ENCODE measurements at regions not wholly inside any gene's neighbourhood (a gene's known extent, or its start where the extent isn't known, plus 50 kb on each side); places are given as distances from the start of the nearest gene placed in this dataset.

GRCh38 chr17:33751702-33752065 lies 458.6 kb upstream of the ASIC2 start:
- H3K4me1 Mint-ChIP-seq, result no peaks in the 10 kb centered on the region
- no peak for ATAC-seq (replicated peaks)
- peaks cover 45% of the 10 kb centered on the region for H3K27me3 Mint-ChIP-seq
- H3K4me3 Mint-ChIP-seq, result no peak overlapping the region
- no peaks in the 10 kb centered on the region for H3K9me3 Mint-ChIP-seq
- no peaks in the 10 kb centered on the region for H3K36me3 Mint-ChIP-seq (ENCODE audit: low read depth)
- H3K27ac Mint-ChIP-seq, result no peak overlapping the region

- Mint-ChIP-seq H3K27me3 (peaks cover 40% of the 10 kb centered on the region), H3K9me3 (no peaks in the 10 kb centered on the region), H3K36me3 (ENCODE audit: low read depth) (no peaks in the 10 kb centered on the region), H3K27ac (no peak overlapping the region), H3K4me3 (no peak overlapping the region), H3K4me1 (no peaks in the 10 kb centered on the region)
- no peak for ATAC-seq (replicated peaks)
Observed at GRCh38 chr17:33753452-33753851, 460.4 kb upstream of the ASIC2 start.

DNA sequence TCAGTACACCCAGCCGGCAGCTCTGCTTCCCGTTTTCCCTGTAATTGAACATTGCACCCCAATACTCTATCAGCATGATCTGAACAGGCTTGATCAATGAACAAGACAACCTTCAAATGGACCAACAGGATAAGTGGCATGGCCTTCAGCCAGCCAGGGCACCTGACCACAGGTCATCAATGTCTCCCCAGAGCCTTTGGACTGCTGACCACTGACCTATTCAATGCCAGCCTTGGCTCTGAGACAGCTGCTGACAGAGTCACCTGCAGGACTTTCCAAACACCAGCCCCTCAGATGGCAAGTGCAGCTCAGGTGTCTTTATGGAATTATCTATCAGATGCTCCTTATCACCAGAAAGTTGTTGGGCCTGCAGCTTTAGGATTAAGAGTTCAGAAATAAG lies 462.9 kb upstream of the ASIC2 start:
- H3K27ac Mint-ChIP-seq, result no peak overlapping the region
- H3K9me3 Mint-ChIP-seq, result no peaks in the 10 kb centered on the region
- no peaks in the 10 kb centered on the region for H3K4me1 Mint-ChIP-seq
- ATAC-seq (replicated peaks), result no peak
- H3K27me3 Mint-ChIP-seq, result peaks cover 38% of the 10 kb centered on the region
- no peaks in the 10 kb centered on the region for H3K36me3 Mint-ChIP-seq (ENCODE audit: low read depth)
- H3K4me3 Mint-ChIP-seq, result no peak overlapping the region

GRCh38 chr17:33765871-33766270 lies 472.8 kb upstream of the ASIC2 start:
- no peaks in the 10 kb centered on the region for H3K4me1 Mint-ChIP-seq
- no peaks in the 10 kb centered on the region for H3K9me3 Mint-ChIP-seq
- no peaks in the 10 kb centered on the region for H3K36me3 Mint-ChIP-seq (ENCODE audit: low read depth)
- no peak for ATAC-seq (replicated peaks)
- no peak overlapping the region for H3K27ac Mint-ChIP-seq
- peaks cover 20% of the 10 kb centered on the region for H3K27me3 Mint-ChIP-seq
- H3K4me3 Mint-ChIP-seq, result no peak overlapping the region

DNA sequence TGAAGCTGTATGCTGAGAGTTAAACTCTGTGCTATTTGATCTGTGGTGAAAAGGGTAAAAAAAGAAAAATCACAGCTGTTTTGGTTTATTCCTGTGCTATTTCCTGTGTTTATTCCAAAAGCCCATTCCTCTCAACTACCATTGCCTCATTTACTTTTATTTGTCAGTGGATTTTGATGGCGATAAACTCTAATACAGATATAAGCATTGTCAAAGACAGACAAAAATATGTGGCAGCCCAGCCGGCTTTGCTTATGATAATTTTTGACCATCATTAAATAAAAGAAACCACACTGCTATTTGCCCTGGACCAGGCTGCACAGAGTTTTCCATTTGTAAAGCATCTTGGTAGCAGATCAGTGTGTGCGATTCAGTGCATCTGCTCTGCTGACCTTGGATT lies 473.6 kb upstream of the ASIC2 start:
- H3K27me3 Mint-ChIP-seq, result peaks cover 21% of the 10 kb centered on the region
- H3K4me3 Mint-ChIP-seq, result no peak overlapping the region
- H3K36me3 Mint-ChIP-seq (ENCODE audit: low read depth), result no peaks in the 10 kb centered on the region
- no peak overlapping the region for H3K27ac Mint-ChIP-seq
- ATAC-seq (replicated peaks), result no peak
- H3K9me3 Mint-ChIP-seq, result no peaks in the 10 kb centered on the region
- H3K4me1 Mint-ChIP-seq, result no peaks in the 10 kb centered on the region

DNA sequence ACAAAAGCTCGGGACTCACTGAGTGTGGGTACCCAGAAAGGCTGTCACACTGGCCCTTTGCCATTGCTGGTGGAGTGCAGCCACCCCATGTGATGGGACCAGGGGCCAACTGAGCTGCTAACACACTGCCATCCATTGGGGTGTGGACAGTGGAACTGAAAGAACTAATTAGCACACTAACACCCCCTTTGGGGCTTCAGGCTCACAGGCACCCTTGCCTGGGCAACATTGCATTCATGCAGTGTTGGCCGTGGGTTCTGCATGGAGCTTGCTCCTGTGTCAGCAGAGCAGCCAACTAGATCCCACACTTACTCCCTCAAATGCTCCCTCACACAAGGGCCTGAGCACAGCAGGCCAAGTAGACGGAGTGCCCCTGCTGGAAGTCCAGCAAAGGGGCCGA lies 476.0 kb upstream of the ASIC2 start:
- Mint-ChIP-seq H3K27ac (no peak overlapping the region), H3K27me3 (peaks cover 24% of the 10 kb centered on the region), H3K9me3 (no peaks in the 10 kb centered on the region), H3K4me1 (no peaks in the 10 kb centered on the region), H3K4me3 (no peak overlapping the region), H3K36me3 (ENCODE audit: low read depth) (no peaks in the 10 kb centered on the region)
- ATAC-seq (replicated peaks), result no peak

GRCh38 chr17:33776304-33776703 lies 478.8 kb upstream of the CCL2 start:
- ATAC-seq (replicated peaks), result no peak
- no peaks in the 10 kb centered on the region for H3K9me3 Mint-ChIP-seq
- no peaks in the 10 kb centered on the region for H3K36me3 Mint-ChIP-seq (ENCODE audit: low read depth)
- no peaks in the 10 kb centered on the region for H3K4me1 Mint-ChIP-seq
- no peak overlapping the region for H3K27ac Mint-ChIP-seq
- H3K27me3 Mint-ChIP-seq, result peaks cover 36% of the 10 kb centered on the region
- H3K4me3 Mint-ChIP-seq, result no peak overlapping the region

GRCh38 chr17:33776903-33777302 lies 478.2 kb upstream of the CCL2 start:
- H3K4me1 Mint-ChIP-seq, result no peaks in the 10 kb centered on the region
- ATAC-seq (replicated peaks), result no peak
- H3K4me3 Mint-ChIP-seq, result no peak overlapping the region
- no peaks in the 10 kb centered on the region for H3K9me3 Mint-ChIP-seq
- no peaks in the 10 kb centered on the region for H3K36me3 Mint-ChIP-seq (ENCODE audit: low read depth)
- peaks cover 38% of the 10 kb centered on the region for H3K27me3 Mint-ChIP-seq
- no peak overlapping the region for H3K27ac Mint-ChIP-seq

DNA sequence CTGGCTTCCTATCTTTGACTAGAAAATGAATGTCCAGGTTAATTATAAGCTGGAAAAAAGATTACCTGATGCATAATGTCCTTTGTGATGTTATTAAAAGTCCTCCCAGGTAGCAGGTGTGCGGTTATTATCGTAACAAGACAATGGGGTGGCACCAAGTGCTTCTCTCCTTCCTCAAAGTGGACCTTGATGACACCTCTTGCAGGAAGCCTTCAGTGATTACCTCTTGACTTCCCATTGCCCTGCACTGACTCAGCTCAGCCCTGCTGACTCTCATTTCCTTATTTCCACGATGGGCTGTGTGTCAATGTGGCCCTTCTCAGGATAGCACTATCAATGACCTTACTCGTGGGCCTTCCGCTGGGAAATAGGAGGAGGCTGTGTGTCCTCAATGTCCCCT lies 477.4 kb upstream of the CCL2 start:
- Mint-ChIP-seq H3K27ac (no peak overlapping the region), H3K4me3 (no peak overlapping the region), H3K36me3 (ENCODE audit: low read depth) (no peaks in the 10 kb centered on the region), H3K4me1 (no peaks in the 10 kb centered on the region), H3K27me3 (peaks cover 36% of the 10 kb centered on the region), H3K9me3 (no peaks in the 10 kb centered on the region)
- ATAC-seq (replicated peaks), result no peak

DNA sequence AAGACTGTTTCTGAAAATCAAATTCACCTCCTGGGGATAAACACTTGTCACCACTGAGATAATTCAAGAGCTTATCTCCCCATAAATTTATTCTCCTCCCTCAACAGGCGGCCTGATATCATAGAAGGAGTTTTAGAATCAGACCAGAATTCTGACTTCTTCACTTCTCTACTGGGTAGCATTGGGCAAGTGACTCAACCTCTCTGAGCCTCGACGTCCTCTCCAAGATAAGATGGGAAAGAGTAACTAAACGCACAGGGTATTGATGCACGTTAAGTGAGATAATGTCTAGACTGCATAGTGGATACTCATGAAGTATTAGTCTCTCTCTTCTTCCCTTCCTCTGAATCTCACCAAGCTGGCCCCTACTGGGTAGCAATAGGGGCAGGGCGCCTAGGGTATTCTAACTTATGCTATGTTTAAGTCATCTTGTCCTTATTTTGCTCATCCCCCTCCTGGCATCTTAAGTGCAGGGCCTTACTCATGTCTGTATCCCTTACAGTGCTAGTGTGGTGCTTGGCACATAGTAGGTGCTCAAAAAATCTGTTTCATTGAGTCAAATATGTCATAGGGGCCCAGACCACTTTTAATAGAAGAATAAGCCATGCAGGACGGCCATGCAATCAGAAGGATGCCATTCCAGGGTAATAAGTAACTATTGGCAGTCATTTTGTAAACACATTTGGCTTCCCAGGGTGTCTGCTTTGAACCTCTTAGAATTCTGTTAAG lies 476.4 kb upstream of the CCL2 start:
- Mint-ChIP-seq H3K4me1 (no peaks in the 10 kb centered on the region), H3K27me3 (peaks cover 42% of the 10 kb centered on the region), H3K27ac (no peak overlapping the region), H3K36me3 (ENCODE audit: low read depth) (no peaks in the 10 kb centered on the region), H3K9me3 (no peaks in the 10 kb centered on the region), H3K4me3 (no peak overlapping the region)
- no peak for ATAC-seq (replicated peaks)

- H3K4me3 Mint-ChIP-seq, result no peak overlapping the region
- no peak for ATAC-seq (replicated peaks)
- H3K4me1 Mint-ChIP-seq, result no peaks in the 10 kb centered on the region
- H3K27ac Mint-ChIP-seq, result no peak overlapping the region
- H3K36me3 Mint-ChIP-seq (ENCODE audit: low read depth), result no peaks in the 10 kb centered on the region
- no peaks in the 10 kb centered on the region for H3K9me3 Mint-ChIP-seq
- H3K27me3 Mint-ChIP-seq, result peaks cover 40% of the 10 kb centered on the region
Observed at GRCh38 chr17:33779234-33779591, 475.9 kb upstream of the CCL2 start.

DNA sequence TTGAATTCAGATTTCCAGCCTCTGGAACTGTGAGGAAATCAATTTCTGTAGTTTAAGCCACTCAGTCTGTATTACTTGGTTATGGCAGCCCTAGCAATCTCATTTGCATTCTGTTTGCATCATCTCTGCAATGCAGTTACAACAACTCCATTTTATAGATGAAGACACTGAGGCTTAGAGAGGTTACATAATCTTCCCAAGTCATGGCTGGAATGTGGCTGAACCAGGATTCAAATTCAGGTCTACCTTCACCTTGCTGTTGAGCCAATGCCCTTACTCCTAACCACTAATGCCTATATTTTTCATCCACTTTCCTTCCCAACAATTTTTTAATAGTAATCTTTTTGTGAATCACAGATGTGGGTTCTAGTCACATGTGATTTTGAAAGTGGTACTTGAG lies 469.8 kb upstream of the CCL2 start:
- H3K27ac Mint-ChIP-seq, result no peak overlapping the region
- H3K9me3 Mint-ChIP-seq, result no peaks in the 10 kb centered on the region
- H3K27me3 Mint-ChIP-seq, result peaks cover 32% of the 10 kb centered on the region
- H3K4me3 Mint-ChIP-seq, result no peak overlapping the region
- no peaks in the 10 kb centered on the region for H3K36me3 Mint-ChIP-seq (ENCODE audit: low read depth)
- no peaks in the 10 kb centered on the region for H3K4me1 Mint-ChIP-seq
- ATAC-seq (replicated peaks), result no peak

- H3K27me3 Mint-ChIP-seq, result peaks cover 28% of the 10 kb centered on the region
- H3K9me3 Mint-ChIP-seq, result no peaks in the 10 kb centered on the region
- H3K36me3 Mint-ChIP-seq (ENCODE audit: low read depth), result no peaks in the 10 kb centered on the region
- no peak for ATAC-seq (replicated peaks)
- H3K4me1 Mint-ChIP-seq, result no peaks in the 10 kb centered on the region
- no peak overlapping the region for H3K27ac Mint-ChIP-seq
- H3K4me3 Mint-ChIP-seq, result no peak overlapping the region
Observed at GRCh38 chr17:33786478-33786877, 468.6 kb upstream of the CCL2 start.

DNA sequence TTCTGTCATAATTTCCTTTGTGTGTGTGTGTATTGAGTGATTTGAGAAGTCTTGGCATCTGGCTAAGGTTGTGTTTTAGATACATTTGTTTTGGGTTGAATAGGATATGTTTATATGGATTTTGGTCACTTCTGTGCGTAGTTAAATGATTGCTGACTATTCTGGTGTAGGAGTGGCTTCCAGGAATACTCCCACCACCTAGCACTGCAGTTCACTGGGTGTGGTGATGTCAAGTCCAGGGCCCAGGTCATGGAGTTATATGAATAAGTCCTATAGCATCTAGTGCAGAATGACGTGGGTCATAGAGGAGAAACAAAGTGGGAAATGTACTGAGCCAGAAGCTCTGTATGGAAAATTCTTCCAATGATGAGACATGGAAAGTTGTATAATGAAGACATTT lies 465.4 kb upstream of the CCL2 start:
- Mint-ChIP-seq H3K36me3 (ENCODE audit: low read depth) (no peaks in the 10 kb centered on the region), H3K4me3 (no peak overlapping the region), H3K27me3 (peaks cover 15% of the 10 kb centered on the region), H3K27ac (no peak overlapping the region), H3K4me1 (no peaks in the 10 kb centered on the region), H3K9me3 (no peaks in the 10 kb centered on the region)
- no peak for ATAC-seq (replicated peaks)

DNA sequence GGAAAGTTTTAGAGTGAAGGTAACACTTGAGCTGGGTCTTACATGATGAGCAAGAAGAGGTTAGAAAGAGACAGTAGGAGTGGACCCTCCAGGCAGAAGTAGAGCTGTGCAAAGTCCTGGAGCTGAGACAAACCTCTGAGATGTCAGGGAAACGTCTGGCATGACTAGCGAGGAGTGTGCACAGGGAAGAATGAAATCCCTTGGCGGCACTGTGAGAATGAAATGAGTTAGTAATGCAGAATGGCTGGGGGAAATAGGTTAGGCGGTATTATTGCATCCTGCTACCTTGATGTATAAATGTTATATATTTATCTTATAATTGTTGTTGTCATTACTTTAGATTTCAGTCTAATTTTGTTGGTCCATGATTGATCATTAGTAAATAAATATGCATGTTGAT lies 457.9 kb upstream of the CCL2 start:
- H3K4me3 Mint-ChIP-seq, result no peak overlapping the region
- no peaks in the 10 kb centered on the region for H3K36me3 Mint-ChIP-seq (ENCODE audit: low read depth)
- ATAC-seq (replicated peaks), result no peak
- H3K27ac Mint-ChIP-seq, result no peak overlapping the region
- H3K9me3 Mint-ChIP-seq, result no peaks in the 10 kb centered on the region
- H3K4me1 Mint-ChIP-seq, result no peaks in the 10 kb centered on the region
- H3K27me3 Mint-ChIP-seq, result peaks cover 37% of the 10 kb centered on the region

GRCh38 chr17:33798308-33798707 lies 456.8 kb upstream of the CCL2 start:
- Mint-ChIP-seq H3K9me3 (no peaks in the 10 kb centered on the region), H3K4me3 (no peak overlapping the region), H3K27me3 (peaks cover 45% of the 10 kb centered on the region), H3K36me3 (ENCODE audit: low read depth) (no peaks in the 10 kb centered on the region), H3K4me1 (no peaks in the 10 kb centered on the region), H3K27ac (no peak overlapping the region)
- ATAC-seq (replicated peaks), result no peak

All from activated T-helper 17 cell treated with anti-CD3 and anti-CD28 coated beads, Interleukin-2, amount 50 U/mL, for 72 hours (primary cell).